ENCODE measurements at regions not wholly inside any gene's neighbourhood (a gene's known extent, or its start where the extent isn't known, plus 50 kb on each side); places are given as distances from the start of the nearest gene placed in this dataset.

DNA sequence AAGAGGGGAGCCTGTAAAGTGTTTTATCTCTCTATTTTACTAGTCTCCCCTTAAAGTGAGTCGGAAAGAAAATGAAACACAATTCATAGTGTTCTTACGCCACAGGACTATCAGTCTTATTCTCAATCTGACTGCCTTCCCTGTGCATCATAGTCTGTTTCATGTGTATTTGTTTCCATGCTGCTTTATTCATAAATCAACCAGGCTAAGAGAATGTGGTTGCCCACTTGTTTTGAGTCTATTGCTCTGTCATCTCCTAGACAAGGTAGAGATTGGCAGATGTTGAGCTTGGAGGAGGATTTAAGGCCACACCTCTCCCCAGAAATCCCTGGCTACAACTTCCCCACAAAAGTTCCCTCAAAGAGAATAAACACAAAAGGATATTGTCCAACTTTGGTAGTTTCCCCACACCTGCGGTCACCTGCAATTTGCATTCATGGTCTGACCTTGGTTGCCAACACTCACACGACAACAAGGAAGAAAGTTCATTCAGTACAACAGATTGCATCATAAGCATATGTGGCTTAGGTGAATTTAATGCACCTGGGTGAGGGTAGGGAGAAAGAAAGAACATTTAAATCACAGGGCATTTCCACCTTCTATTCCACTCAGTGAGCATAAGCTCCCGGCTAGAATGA lies 167.1 kb upstream of the FBXL4 start:
- no peak overlapping the region for H3K4me3 ChIP-seq (ENCODE audit: low read length)
- no peaks in the 10 kb centered on the region for H3K79me2 ChIP-seq (ENCODE audit: low read length)
- H3K9me3 ChIP-seq (ENCODE audit: insufficient read depth, low read length) = no peaks in the 10 kb centered on the region
- H3K4me2 ChIP-seq (ENCODE audit: low read length) = no peak overlapping the region
- H4K20me1 ChIP-seq (ENCODE audit: insufficient read depth, low read length) = no peaks in the 10 kb centered on the region
- TF ChIP-seq, protein P1, sequence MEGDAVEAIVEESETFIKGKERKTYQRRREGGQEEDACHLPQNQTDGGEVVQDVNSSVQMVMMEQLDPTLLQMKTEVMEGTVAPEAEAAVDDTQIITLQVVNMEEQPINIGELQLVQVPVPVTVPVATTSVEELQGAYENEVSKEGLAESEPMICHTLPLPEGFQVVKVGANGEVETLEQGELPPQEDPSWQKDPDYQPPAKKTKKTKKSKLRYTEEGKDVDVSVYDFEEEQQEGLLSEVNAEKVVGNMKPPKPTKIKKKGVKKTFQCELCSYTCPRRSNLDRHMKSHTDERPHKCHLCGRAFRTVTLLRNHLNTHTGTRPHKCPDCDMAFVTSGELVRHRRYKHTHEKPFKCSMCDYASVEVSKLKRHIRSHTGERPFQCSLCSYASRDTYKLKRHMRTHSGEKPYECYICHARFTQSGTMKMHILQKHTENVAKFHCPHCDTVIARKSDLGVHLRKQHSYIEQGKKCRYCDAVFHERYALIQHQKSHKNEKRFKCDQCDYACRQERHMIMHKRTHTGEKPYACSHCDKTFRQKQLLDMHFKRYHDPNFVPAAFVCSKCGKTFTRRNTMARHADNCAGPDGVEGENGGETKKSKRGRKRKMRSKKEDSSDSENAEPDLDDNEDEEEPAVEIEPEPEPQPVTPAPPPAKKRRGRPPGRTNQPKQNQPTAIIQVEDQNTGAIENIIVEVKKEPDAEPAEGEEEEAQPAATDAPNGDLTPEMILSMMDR (IDR thresholded peaks at IDR 0.05; ENCODE audit: low read depth, low read length) = no peak
- TF ChIP-seq EZH2phosphoT487 (IDR thresholded peaks at IDR 0.05; ENCODE audit: low read depth) = no peak
- peaks cover 6% of the 10 kb centered on the region; the same call in 1 of the 2 replicates for H3K27me3 ChIP-seq (ENCODE audit: low read depth, low read length)
- no peak overlapping the region for H3K9ac ChIP-seq (ENCODE audit: low read length)
- no peak overlapping the region for H2AFZ ChIP-seq (ENCODE audit: low read depth, low read length)
- no peaks in the 10 kb centered on the region for H3K4me1 ChIP-seq (ENCODE audit: low read length)
- no peaks in the 10 kb centered on the region for H3K36me3 ChIP-seq (replicated peaks; ENCODE audit: low read depth, low read length)
- H3K27ac ChIP-seq (ENCODE audit: low read length) = no peak overlapping the region

DNA sequence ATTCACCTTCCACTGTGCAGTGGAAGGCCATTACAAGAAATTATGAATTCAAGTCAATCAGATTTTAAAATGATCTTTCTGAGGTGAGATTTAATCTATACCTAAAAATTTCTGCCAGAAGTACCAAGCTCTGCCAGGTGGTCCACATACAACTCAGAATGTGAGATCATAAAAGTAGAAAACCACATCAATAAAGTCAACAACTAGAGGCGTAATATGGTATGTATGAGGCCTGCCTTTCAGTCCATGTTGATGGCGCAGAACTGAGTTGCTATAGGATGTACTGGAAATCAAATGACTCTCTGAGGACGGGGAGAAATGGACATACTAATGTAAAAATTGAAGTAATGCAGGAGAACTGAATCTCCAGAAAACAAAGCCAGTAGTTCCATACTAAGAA lies 163.8 kb upstream of the FBXL4 start:
- Histone ChIP-seq H3K4me1 (ENCODE audit: low read length) (no peaks in the 10 kb centered on the region), H3K27ac (ENCODE audit: low read length) (no peak overlapping the region), H3K27me3 (ENCODE audit: low read depth, low read length) (peaks cover 6% of the 10 kb centered on the region; the same call in 1 of the 2 replicates), H3K4me2 (ENCODE audit: low read length) (no peak overlapping the region), H3K79me2 (ENCODE audit: low read length) (no peaks in the 10 kb centered on the region), H2AFZ (ENCODE audit: low read depth, low read length) (no peak overlapping the region), H3K4me3 (ENCODE audit: low read length) (no peak overlapping the region), H3K9ac (ENCODE audit: low read length) (no peak overlapping the region), H3K36me3 (replicated peaks; ENCODE audit: low read depth, low read length) (no peaks in the 10 kb centered on the region), H3K9me3 (ENCODE audit: insufficient read depth, low read length) (no peaks in the 10 kb centered on the region), H4K20me1 (ENCODE audit: insufficient read depth, low read length) (no peaks in the 10 kb centered on the region)
- TF ChIP-seq EZH2phosphoT487 (IDR thresholded peaks at IDR 0.05; ENCODE audit: low read depth) = no peak
- TF ChIP-seq, protein P1 (IDR thresholded peaks at IDR 0.05; ENCODE audit: low read depth, low read length) = no peak

DNA sequence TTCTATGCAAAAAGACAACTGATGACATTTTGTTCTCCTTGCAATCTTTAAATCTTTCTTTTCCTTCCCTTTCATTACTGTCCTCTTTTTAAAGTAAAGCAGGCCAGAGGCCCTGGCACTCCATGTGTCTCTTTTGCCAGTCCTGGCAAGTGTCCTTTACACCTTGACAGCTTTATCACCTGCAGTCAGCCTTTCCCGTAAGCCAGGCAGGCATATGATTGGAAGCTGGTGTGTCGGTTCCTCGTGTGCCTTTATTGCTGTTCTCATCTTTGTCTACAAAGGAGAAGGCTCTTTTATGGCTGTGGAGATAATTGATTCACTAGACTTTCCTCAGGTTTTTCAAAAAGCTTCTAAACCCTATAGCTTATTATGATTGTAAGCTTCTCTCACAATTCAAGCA lies 162.3 kb upstream of the FBXL4 start:
- no peaks in the 10 kb centered on the region for H3K27me3 ChIP-seq (ENCODE audit: low read depth, low read length)
- H3K9me3 ChIP-seq (ENCODE audit: insufficient read depth, low read length) = no peaks in the 10 kb centered on the region
- H3K79me2 ChIP-seq (ENCODE audit: low read length) = no peaks in the 10 kb centered on the region
- H2AFZ ChIP-seq (ENCODE audit: low read depth, low read length) = no peak overlapping the region
- TF ChIP-seq, protein P1 (IDR thresholded peaks at IDR 0.05; ENCODE audit: low read depth, low read length) = no peak
- no peak for TF ChIP-seq EZH2phosphoT487 (IDR thresholded peaks at IDR 0.05; ENCODE audit: low read depth)
- H3K4me3 ChIP-seq (ENCODE audit: low read length) = no peak overlapping the region
- no peak overlapping the region for H3K27ac ChIP-seq (ENCODE audit: low read length)
- no peak overlapping the region for H3K4me2 ChIP-seq (ENCODE audit: low read length)
- H4K20me1 ChIP-seq (ENCODE audit: insufficient read depth, low read length) = no peaks in the 10 kb centered on the region
- no peak overlapping the region for H3K9ac ChIP-seq (ENCODE audit: low read length)
- no peaks in the 10 kb centered on the region for H3K4me1 ChIP-seq (ENCODE audit: low read length)
- H3K36me3 ChIP-seq (replicated peaks; ENCODE audit: low read depth, low read length) = no peaks in the 10 kb centered on the region

DNA sequence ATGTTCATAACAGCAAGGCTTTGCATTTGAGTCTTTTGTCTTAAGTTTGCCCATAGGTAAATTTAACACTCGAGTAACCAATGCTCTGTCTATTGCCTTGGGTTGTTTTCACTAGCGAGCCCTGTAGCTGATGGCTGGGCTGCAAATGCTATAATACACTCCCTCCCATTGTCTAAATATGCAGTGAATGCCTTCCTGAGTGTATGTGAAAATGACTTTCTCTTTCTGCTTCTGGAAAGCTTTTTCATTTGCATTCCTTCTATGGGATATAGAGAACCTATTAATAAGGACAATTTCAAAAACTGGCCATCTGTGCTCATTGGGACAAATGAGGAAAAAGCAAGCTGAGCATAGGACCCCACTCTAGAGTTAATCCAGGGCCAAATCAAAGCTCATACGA lies 156.5 kb upstream of the FBXL4 start:
- H3K9ac ChIP-seq (ENCODE audit: low read length) = no peak overlapping the region
- no peak overlapping the region for H3K27ac ChIP-seq (ENCODE audit: low read length)
- H3K4me2 ChIP-seq (ENCODE audit: low read length) = no peak overlapping the region
- no peaks in the 10 kb centered on the region for H4K20me1 ChIP-seq (ENCODE audit: insufficient read depth, low read length)
- no peaks in the 10 kb centered on the region for H3K27me3 ChIP-seq (ENCODE audit: low read depth, low read length)
- H3K4me1 ChIP-seq (ENCODE audit: low read length) = no peaks in the 10 kb centered on the region
- H3K4me3 ChIP-seq (ENCODE audit: low read length) = no peak overlapping the region
- no peaks in the 10 kb centered on the region for H3K79me2 ChIP-seq (ENCODE audit: low read length)
- H3K9me3 ChIP-seq (ENCODE audit: insufficient read depth, low read length) = no peaks in the 10 kb centered on the region
- TF ChIP-seq EZH2phosphoT487 (IDR thresholded peaks at IDR 0.05; ENCODE audit: low read depth) = no peak
- TF ChIP-seq, protein P1 (IDR thresholded peaks at IDR 0.05; ENCODE audit: low read depth, low read length) = no peak
- no peak overlapping the region for H2AFZ ChIP-seq (ENCODE audit: low read depth, low read length)
- no peaks in the 10 kb centered on the region for H3K36me3 ChIP-seq (replicated peaks; ENCODE audit: low read depth, low read length)
